GM18861 (cell line): ENCODE measurements at regions not wholly inside any gene's neighbourhood (a gene's known extent, or its start where the extent isn't known, plus 50 kb on each side); places are given as distances from the start of the nearest gene placed in this dataset.
"Not testable (repeated sequence)": the region's sequence is repeated elsewhere in the genome, so short reads cannot be mapped to it uniquely, and the experiment has no call there.

Experiments
- ATAC-seq: cut with Tn5 transposase; IDR thresholded peaks from one replicate; pipeline ENCODE4 v1.9.1; 2021; ENCODE audit not compliant: unreplicated experiment

DNA sequence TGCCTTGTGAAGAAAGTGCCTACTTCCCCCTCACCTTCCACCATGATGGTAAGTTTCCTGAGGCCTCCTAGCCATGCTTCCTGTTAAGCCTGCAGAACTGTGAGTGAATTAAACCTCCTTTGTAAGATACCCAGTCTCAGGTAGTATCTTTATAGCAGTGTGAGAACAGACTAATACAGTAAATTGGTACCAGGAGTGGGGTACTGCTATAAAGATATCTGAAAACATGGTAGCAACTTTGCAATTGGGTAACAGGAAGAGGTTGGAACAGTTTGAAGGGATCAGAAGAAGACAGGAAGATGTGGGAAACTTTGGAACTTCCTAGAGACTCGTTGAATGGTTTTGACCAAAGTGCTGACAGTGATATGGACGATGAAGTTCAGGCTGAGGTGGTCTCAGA lies 550.3 kb upstream of the ADAMTS5 start:
- ATAC-seq: not testable (repeated sequence)

DNA sequence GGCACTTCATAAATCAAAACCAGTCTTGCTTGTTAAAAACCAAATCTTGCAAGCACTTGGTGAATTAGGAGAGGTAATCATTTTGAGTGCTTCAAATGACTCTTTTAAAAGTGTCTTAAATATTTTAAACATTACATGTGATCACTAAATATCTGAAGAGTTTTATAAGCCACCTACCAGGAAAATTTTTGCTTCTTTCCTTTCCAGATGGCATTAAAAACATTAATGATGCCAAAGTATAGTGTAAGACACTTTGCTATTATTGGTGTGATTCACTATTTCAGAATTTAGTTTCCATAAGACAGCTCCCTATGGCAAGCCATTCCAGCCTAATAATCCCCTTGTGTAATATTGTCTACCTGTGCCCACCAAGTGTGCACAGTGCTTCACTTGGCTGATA lies 548.8 kb upstream of the ADAMTS5 start:
- ATAC-seq: no peak

DNA sequence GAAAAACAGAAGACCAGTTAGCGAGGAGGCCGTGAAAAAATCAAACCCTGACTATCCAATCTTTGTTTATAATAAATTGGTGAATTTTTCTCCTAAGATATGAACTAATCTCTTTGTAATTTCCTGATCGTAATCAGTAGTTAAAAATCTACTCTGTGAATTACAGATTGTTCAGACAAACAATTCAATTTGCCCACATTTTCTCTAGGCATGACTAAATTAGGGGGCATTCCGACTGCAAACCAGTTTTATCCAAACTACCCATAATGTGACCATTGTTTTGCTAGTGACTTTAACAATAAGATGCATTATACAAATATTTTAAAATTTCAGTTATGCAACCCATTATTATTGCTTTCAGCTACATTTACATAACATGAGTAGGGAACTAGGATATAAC lies 546.9 kb upstream of the ADAMTS5 start:
- ATAC-seq: no peak

GRCh38 chr21:27513016-27513415 lies 546.1 kb upstream of the ADAMTS5 start:
- no peak for ATAC-seq

DNA sequence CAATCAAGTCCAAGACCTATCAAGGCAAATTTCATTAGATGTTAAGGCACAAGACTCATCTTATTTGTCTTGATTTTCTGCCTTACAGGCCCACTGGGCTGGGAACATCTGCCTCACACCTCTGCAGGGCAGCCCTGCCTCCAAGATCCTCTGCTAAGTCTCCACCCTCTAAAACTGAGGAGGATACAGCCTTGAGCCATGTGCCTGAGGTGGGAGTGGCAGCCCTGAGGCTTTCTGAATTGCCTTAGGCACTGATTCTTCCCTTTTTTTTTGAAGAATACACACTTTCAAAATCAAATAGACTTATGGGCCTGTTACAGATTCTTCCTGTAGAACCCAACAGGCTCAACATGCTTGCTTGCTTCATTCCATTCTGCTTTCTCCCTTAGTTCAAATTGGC lies 544.3 kb upstream of the ADAMTS5 start:
- no peak for ATAC-seq

GRCh38 chr21:27507695-27508094 lies 540.8 kb upstream of the ADAMTS5 start:
- no peak for ATAC-seq

DNA sequence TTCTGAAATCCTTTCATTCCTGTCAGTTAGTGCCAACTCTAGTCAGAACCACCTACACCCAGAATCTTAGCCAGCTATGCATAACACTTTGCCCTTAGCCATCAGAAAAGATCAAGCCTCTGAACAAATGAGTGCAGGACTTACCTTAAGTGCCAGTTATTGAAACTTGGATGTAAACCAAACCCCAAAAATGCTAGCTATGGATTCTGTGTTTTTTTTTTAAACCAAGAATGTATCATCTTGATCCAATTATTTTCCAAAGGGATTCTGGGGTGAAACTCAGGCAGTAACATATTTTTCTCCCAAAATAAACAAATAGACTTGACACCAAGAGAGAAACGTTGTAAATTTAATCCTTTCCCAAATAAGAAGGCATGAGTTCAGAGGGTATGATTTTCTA lies 538.6 kb upstream of the ADAMTS5 start:
- no peak for ATAC-seq

DNA sequence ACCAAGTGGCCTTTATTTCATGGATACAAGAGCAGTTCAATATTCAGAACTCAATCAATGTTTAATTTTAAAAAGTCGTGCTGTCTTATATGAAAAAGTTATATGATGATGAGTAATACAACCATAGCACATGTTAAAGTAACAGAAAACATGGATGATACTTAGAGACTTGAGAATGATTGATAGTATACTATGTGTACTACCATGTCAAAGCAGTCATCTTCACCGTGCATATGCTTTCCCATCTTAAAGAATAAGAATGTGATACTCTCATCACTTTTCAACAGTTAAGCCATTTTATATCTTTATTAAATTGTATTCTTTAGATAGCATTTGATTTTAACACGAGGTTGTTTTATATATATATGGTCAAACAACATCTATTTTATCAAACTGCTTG lies 535.9 kb upstream of the ADAMTS5 start:
- ATAC-seq: no peak

- no peak for ATAC-seq
Observed at GRCh38 chr21:27498025-27498424, 531.1 kb upstream of the ADAMTS5 start.

DNA sequence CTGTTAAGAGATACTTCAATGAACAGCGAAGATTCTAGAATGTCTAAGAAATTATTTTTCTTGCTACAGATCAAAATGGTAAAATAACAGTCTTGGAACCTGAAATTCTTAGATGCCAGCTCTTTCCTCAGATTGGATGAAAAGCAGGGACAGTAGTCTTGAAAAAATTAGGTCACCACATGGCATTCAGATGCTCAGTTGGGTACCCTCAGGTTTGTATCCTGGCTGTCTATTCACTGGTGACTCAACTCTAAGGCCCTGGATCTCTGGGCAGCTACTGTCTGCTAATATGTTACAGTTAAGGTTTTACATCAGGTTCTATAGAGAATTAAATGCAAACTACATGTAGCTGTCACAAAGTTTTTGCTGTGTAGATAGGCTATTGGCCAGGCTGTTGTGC lies 528.9 kb upstream of the ADAMTS5 start:
- ATAC-seq: no peak

GRCh38 chr21:27493542-27493941 lies 526.7 kb upstream of the ADAMTS5 start:
- ATAC-seq: no peak

DNA sequence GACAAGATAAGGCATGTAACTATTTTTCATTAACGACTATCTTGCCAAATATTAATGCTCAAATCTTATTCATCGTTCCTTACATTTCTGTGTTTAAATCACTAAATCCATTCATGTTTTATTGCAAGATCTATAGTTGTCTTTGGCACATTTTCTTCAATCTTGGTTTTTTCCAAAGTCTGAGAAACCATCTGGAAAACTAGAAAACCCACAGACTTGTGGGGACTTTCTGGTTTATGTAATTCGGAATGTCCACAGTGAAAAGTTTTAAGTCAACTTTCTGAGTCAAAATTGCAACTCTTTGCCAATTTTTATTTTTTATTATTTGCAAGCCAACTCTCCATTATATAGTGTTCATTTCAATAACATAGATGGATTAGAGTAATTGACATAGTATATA lies 520.8 kb upstream of the ADAMTS5 start:
- ATAC-seq: no peak

DNA sequence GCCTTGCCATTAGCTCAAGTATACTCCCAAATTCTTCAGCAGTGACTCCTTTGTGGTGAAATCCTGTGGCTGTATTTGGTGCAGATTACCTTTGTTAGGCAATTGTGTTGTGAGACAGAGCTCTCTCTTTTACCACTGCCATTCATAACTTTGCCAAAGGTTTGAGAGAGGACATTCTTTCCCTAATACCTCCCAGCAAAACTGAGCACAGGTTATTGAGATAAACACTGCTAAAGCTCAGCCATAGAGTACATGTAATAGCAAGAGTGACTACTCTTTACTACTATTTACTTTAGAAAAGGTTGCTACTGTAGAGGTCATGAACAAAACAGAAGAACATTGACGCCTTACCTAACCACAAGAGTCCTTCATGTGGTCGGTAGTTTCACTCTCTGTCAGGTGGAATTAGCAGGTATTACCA lies 514.0 kb upstream of the ADAMTS5 start:
- no peak for ATAC-seq

GRCh38 chr21:27477296-27477695 lies 510.4 kb upstream of the ADAMTS5 start:
- no peak for ATAC-seq

- no peak for ATAC-seq
Observed at GRCh38 chr21:27476696-27477095, 509.8 kb upstream of the ADAMTS5 start.

DNA sequence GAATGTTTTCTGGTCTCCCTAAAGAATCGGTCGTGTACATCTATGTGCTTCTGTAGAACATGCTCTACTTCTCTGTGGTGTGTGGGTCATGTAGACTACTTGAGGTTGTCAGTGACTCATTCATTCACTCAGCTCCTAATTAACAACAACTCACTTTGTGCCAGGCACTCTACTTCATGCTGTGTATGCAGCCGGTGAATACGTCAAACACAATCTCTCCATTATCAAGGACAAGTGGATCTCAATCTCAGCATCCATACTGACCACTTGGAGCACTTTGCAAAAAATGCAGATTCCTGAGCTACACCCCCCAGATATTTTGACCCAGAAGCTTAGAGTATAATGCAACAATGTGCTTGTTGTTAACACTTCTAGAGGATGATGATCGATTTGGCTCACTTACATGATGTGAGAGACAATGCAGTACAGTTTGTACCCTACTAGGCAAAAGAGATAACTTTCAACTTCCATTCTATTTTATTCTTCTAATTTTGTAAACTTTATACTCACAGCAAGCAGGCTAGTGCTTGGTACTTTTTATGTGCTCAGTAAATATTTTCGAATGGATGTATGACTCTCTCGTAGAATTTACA lies 508.6 kb upstream of the ADAMTS5 start:
- ATAC-seq: no peak

DNA sequence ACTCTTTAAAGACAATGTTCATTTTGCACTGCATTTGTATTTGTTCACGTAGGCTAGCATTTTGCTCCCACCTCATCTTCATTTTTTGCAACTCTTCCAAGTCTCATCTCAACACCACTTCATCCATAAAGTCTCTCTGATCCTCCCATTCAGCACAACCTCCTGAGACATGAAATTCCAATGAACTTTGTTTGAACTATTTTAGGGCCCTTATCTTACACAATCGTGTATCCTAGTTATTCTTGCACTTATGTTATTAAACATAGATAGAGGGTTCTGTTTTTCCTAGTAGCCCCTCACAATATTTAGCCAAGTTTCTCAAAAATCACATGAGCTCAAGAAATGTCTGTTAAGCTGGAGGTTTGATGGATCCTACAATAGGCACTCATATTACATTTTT lies 500.5 kb upstream of the ADAMTS5 start:
- ATAC-seq: no peak

DNA sequence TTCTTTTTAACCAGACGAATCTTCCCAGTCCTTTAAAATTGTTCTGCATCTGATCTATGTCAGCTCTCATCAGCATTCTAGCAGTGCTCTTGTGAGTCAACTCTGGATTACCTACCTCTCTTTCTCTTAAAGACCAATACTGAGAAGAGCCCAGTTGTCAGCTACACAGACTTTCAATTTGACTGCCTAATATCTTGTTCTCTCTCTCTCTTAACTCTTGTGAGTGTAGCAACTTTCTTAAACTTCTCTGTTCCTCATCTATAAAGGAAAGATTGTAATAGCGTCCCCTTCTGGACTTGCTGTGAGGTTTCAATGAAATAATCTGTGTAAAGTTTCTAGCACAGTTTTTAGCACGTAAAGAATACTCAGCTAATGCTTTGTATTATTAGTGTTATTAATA lies 499.3 kb upstream of the ADAMTS5 start:
- no peak for ATAC-seq

- ATAC-seq: no peak
Observed at GRCh38 chr21:27464648-27465047, 497.8 kb upstream of the ADAMTS5 start.

GRCh38 chr21:27462726-27463125 lies 495.8 kb upstream of the ADAMTS5 start:
- no peak for ATAC-seq

- ATAC-seq: no peak
Observed at GRCh38 chr21:27454234-27454633, 487.3 kb upstream of the ADAMTS5 start.

- no peak for ATAC-seq
Observed at GRCh38 chr21:27451116-27451515, 484.2 kb upstream of the ADAMTS5 start.

- no peak for ATAC-seq
Observed at GRCh38 chr21:27450216-27450615, 483.3 kb upstream of the ADAMTS5 start.

- ATAC-seq: no peak
Observed at GRCh38 chr21:27448960-27449359, 482.1 kb upstream of the ADAMTS5 start.
